Left ventricle myocardium superior (tissue), 1 donor: ENCODE measurements at regions not wholly inside any gene's neighbourhood (a gene's known extent, or its start where the extent isn't known, plus 50 kb on each side); places are given as distances from the start of the nearest gene placed in this dataset.

Experiments
- ATAC-seq: fragments of 200-7000 bp; cut with Tn5 transposase; one replicate; pipeline ENCODE4 v1.9.1; 2020; ENCODE audit warnings: mild to moderate bottlenecking, moderate library complexity
- DNase-seq: peaks from one replicate; pipeline ENCODE4 v3.0.0-alpha.2; 2020
- intact Hi-C: fragments of 100-400 bp; cut with micrococcal nuclease; formaldehyde crosslinking; loops from one replicate; pipeline ENCODE4 v1.11.0; 2022
- donor health status: DM: no; HTN: yes; CAD: no; lungs with severe emphysema.

DNA sequence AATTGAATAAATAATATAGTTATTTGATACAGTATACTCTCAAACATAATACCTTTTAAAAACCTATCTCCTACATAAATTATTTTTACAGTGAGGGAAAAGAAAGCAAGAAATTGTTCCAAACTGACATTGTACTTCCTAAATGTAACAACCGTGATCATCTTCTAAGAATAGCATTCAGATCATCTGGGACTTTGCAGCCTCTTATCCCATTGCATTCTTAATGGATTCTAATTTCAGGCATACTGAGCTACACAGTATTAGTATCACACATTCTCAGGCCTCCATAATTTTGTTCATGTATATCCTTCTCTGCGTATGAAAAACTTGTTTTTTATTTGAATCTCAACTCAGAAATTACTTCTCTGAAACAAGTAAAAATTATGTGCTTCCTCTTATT lies 1134.7 kb upstream of the CDH2 start:
- peak; percentile 44 for ATAC-seq
- intact Hi-C loops = no loop called here
- DNase-seq = no peak

DNA sequence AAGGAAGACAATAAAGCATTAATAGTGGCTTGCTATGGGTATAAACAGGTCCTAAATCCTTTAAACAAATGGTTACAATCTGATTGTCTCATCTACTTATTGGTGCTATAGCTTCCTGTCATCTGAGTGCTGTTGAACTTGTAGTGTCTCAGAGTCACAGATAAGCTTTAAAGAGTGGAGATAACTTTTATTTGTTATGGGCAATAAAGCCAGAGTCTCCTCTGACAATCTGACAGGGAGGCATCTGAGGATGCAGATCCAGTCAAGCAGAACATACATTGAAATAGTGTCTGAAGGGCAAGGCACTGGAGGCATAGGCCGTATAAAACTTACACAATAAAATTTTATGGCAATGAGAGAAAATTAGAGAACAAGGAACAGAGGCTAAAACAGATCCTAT lies 1132.4 kb upstream of the CDH2 start:
- no peak for ATAC-seq
- DNase-seq = no peak
- intact Hi-C loops = no loop called here

DNA sequence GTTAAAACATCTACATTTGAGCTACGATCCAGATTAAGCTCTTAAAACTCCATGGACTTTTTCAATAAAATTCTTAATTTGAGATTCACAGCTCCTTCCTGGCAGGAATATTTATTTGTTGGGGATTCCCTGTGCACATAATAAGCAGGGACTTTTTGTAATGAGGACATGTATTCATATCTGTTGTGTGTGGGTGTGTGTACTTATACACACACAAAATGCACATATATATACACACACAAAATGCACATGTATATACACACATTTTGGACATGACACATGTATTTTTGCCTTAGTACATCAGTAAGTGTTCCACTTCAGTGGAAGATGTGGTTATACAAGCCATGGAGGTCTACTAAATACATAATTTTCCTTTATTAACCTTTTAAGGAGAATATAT lies 1131.1 kb upstream of the CDH2 start:
- intact Hi-C loops = no loop called here
- no peak for DNase-seq
- no peak for ATAC-seq

DNA sequence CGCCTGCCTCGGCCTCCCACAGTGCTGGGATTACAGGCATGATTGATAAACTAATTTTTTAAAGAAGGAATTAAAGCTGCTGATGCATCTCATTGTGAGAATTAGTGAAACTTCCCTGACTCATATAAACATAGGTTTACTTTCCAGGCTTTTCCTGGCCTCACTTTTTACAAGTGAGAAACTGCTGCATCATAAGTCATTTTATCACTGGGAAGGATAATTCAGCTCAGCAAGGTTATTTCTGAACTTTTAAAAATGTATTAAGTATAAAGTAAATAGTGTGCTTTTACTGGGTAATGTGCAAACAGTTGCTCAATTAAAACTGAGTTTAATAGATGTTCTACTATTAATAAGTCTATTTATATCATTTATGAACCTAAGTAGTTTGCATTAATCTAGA lies 1130.3 kb upstream of the CDH2 start:
- no peak for DNase-seq
- ATAC-seq = no peak
- intact Hi-C loops = no loop called here

DNA sequence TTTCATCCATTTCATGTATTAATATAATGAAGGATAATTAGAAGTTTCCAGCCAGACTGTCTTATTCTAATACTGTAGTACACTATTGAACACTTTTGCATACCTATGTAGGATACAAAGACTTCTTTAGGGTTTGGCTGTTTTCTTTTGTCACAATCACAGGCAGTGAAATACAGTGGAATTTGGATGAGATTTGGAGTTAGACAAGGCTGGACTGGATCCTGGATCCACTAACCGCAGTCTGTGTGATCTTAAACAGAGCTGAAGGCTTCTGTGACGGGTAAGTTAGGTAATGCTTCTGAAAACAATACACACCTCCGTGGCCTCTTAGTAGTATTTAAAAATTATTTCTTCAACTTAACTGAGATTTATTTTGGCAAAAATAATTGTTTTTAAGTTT lies 1128.6 kb upstream of the CDH2 start:
- intact Hi-C loops = no loop called here
- ATAC-seq = no peak
- DNase-seq = no peak

DNA sequence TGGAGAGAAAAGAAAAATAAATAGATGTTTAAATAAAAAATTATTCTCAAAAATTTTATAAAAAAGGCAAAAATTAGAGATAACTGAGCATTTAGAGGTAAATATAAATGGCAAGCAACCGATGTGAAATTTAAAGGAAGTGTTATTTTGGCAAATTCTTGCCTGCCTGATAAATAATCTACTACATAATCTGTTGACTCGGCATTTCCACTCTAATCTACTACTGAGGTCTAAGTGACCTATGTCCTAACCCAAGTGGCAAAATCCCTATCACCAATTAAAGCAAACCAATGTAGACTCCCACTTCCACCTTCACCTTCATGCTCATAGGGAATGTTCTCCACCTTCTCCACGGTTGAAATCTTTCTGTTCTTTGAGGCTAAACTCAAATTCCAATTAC lies 1124.1 kb upstream of the CDH2 start:
- ATAC-seq (no peak), DNase-seq (no peak)
- intact Hi-C loops = no loop called here

DNA sequence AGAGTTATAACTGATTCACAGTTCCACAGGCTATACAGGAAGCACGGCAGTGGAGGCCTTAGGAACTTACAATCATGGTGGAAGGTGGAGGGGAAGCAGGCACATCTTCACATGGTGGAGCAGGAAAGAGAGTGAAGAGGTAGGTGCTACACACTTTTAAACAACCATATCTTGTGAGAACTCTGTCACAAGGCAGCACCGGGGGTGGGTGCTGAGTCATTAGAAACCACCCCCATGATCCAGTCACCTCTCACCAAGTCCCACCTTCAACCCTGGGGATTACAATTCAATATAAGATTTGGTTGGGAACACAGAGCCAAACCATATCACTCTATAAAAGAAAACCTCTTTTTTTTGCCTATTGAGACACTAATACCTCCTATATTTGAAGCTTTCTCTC lies 1108.5 kb upstream of the CDH2 start:
- intact Hi-C loops = no loop called here
- no peak for ATAC-seq
- DNase-seq = no peak

DNA sequence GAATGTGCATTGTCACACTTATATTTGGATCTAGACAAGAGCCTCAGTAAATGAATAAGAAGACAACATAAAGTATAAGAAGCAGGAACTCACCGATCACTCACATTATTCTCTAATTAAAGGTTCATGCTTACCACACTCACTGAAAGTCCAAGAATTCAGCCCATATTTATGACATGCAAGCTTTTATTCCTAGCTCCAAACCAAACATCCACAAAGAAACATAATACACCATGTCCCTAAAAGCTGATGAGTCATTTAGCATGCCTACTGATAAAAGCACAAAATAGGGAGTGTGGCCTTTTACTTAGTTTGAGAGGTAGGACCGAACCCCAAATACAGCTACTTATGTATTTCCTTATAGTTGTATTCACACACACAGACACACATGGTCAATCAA lies 1094.6 kb upstream of the CDH2 start:
- no peak for ATAC-seq
- DNase-seq = no peak
- intact Hi-C loops = loop anchor here (5.0 kb wide), 1 partner anchor 899 kb away; no protein-coding TSS in a partner anchor

DNA sequence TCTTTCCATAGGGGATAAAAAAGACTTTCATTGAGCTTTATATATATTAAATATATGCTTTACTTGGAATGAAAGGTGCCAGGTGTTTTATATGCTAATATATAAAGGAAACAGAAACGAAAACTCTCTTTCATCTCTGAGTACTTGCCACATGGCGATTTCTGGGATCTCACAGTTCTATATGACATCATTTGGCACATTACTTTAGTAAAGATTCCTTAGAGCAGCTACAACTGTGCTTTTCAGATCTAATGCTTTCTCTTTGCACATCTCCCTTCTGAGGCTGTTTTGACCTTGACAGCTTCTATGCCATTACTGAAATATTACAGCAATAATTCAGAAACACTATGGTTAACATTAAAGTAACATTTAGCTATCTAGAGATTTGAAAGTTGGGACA lies 1082.9 kb upstream of the CDH2 start:
- intact Hi-C loops = no loop called here
- ATAC-seq = no peak

DNA sequence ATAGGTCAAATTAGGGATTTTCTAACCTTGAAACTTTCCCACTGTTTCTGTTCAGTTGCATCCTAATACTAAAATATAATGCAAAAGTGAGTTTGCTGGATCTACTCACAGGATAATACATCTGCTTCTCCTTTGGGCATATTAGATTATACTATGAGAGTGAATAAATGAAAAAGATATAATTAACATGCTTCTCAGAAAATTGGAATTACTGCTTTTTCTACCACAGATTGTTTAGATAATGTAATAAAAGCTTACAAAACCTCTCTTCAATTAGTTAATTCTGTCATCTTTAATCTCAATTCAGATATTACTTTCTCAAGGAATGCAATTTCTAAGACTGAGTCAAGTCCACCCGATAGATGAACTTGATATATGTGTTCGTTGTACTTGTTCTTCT lies 1077.2 kb upstream of the CDH2 start:
- intact Hi-C loops = no loop called here
- no peak for ATAC-seq
- DNase-seq = no peak

More for the DNA sequence above, 1082.9 kb upstream of the CDH2 start:
- no peak for DNase-seq

DNA sequence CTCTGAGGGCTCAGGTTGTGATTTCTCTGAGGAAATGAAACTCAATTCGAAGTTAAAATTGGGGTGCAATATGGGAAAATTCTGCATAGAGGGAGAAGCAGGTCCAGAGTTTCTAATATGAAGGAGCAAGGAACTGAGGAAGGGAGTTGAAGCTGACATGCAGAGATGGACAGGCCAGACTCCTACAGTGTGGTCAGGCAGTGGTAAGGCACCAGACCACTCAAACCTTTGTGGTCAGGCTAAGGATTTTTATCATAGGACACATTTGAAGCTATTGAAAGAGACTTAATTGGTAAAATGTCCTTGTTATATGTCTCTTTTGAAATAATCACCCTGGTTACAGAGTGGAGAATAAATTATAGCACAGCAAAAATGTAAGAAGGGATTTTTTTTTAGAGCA lies 1074.8 kb upstream of the CDH2 start:
- ATAC-seq (no peak), DNase-seq (no peak)
- intact Hi-C loops = no loop called here

DNA sequence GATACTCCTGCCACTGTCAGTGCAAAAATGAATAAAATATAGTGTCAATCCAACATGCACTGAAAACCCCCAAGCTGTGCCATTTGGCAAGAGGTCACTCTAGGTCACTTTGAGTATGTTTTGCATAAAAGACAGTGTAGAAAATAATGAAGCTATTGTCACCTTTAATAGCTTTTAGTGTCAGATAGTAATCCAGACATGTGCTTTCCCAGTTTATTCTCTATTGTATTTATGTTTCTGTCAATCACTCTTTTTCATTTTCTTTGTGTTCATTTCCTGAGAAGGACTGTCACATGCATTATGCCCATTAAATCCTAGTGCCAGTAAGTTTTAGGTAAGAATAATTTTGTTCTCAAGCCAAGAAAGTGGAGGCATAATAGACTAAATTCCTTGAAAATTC lies 1073.9 kb upstream of the CDH2 start:
- DNase-seq (no peak), ATAC-seq (no peak)
- intact Hi-C loops = no loop called here

DNA sequence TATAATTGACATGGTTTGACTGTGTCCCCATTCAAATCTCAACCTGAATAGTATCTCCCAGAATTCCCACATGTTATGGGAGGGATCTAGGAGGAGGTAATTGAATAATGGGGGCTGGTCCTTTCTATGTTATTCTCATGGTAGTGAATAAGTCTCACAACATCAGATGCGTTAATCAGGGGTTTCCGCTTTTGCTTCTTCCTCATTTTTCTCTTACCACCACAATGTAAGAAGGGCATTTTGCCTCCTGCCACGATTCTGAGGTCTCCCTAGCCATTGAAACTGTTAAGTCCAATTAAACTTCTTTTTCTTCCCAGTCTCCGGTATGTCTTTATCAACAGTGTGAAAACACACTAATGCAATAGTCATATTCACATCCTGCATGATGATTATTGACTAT lies 1073.3 kb upstream of the CDH2 start:
- intact Hi-C loops = no loop called here
- no peak for DNase-seq
- ATAC-seq = no peak

DNA sequence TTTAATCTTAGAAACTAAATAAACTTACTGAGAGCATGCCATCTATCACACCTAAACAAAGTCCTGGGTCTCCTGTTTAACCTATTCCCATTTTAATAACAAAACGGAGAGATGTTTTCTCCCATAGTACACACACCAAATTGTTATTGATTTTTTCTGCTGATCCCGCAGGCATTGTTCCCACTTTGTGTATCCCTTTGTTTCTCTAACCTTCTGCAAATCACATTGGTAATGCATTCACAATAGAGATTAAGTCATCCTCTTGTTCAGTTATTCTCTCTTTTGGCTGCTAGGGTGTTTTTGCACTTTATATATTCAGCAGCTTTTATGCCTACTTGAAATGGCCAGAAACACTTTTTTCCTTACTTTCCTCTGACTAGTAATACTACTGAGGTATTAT lies 1071.9 kb upstream of the CDH2 start:
- DNase-seq = no peak
- intact Hi-C loops = no loop called here
- ATAC-seq = no peak

DNA sequence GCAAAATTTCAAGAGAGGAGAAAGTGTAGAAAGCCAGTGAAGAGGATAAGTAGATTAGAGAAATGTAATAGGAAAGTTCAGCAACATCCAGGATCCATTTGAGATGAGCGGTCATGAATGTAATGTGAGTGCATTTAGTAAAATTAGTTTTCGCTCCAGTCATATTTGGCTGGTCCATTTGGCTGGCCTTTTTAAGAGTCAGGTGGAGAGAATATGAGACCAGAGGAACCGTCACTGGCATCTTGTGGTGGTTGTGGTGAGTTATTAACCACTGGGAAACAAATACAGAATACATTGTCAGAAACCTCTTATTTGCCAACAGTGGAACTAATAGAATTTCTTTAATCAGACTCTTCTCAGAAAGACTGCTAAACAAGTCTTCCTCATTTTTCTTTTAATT lies 1064.3 kb upstream of the CDH2 start:
- DNase-seq (no peak), ATAC-seq (no peak)
- intact Hi-C loops = no loop called here

DNA sequence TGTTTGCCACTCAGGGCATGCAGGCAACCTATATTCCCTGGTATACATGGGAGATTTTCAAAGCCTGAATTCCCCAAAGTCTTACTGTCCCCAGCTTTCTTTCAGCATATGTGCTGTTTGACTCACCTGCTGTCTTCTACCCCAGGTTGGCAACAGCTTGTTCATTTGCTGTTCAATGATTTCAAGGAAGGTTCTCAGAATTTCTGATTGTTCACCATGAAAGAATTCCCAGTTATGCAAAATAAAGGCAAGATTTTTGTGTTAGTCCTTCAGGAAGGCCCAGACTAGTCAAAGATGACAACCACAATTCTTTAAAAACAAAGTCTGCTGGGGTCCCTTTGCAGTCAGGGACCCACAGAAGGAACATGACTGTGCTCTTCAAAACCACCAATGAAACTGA lies 1057.8 kb upstream of the CDH2 start:
- DNase-seq (no peak), ATAC-seq (no peak)
- intact Hi-C loops = no loop called here

DNA sequence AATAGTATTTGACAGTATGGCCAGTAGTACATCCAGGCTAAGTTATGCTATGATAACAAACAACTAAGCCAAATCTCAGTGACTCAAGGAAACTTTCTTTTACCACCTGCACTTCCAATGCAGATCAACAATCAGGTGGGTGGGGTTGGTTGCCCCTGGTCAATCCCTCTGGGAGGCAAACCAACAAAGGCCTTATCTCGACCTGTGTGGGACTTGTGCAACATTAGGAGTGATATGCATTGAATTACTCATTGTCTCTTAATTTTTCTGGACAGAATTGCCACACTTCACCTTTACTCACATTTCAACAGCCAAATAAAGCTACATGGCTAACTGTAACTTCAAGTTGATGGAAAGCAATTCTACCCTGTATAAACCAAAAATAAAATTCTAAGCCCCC lies 1049.3 kb upstream of the CDH2 start:
- no peak for ATAC-seq
- intact Hi-C loops = no loop called here
- no peak for DNase-seq

DNA sequence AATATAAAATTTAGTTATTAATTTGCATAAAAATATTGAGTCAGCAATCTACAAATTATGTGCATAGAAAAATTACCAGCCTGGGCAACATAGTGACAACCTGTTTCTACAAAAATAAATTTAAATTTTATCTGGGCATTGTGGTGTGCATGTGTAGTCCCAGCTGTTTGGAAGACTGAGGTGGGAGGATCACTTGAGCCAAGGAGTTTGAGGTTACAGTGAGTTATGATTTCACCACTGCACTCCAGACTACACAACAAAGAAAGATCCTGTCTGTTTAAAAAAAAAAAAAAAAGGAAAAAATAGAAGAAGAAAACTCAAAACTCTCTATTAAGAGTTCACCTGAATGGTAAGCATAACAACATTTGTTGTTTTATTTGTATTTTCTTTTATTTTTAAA lies 1048.4 kb upstream of the CDH2 start:
- intact Hi-C loops = no loop called here
- ATAC-seq (no peak), DNase-seq (no peak)

DNA sequence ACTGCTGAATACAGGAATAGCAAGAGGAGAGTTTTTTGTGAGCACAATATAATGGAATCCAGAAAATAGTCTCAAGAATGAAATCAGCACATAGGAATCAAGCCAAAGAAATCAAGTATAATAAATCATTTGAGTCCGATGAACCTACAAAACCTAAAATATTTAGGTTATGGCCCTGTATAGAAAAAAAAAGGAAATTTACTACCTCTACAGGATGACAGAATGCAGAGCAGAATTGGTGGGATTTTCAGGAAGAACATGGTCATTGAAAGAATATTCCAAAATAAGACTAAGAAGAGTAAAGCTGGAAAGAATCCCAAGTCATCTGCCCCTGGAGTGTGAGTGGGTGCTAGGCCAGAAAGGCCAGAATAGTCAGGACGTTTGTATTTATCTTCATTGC lies 1041.2 kb upstream of the CDH2 start:
- ATAC-seq (no peak), DNase-seq (no peak)
- intact Hi-C loops = no loop called here

DNA sequence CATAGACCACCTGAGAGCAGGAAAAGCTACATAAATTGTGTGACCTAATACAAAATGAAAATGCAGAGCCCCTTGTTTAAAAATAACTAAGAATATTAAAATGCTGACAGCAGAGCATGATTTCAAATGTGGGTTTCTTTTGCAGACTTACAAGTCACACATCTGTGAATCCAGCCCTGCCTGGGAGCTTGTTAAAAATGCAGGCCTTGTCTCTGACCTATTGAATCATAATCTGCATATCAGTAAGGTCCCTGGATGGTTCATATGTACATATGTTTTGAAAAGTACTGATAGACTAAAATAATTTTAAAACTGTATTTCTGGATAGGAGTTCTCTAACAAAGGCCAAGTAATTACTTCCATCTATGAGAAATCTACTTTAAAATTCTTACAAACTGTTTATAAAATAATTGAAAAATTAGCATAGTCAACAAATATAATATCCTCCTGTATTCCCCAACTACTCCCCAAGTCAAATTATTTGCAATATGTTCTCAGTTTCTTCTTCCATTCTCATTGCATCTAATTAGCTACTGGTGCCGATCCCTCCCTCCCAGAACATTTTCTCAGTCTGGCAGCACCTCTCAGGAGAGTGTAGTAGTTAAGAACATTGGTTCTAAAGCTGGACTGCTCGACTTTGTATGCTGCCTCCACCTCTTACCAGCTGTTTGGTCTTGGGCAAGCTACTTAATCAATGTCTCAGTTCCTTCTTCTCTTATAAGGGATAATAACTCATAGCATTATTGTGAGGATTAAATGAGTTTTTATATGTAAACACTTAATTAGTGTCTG lies 1040.4 kb upstream of the CDH2 start:
- ATAC-seq = no peak
- no peak for DNase-seq

DNA sequence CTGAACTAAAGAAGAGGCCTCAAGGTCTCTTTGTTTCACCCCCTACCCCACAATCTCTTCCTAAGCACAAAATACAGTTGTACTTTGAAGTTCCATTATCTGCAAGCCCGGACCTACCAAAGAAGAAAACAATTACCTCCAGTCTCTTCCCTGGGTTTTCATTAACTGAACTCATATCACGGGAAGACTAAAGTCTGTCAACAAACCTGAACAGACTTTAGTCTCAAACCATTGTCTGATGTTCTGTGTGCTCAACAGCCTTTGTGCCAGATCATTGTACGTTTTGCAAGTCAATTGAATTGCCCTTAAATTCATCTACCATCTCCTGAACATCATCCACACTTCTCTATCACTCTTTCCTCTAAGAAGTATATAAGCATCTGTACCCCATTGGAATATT lies 1021.9 kb upstream of the CDH2 start:
- ATAC-seq = no peak
- DNase-seq = no peak
- intact Hi-C loops = no loop called here

More for the DNA sequence above, 1040.4 kb upstream of the CDH2 start:
- intact Hi-C loops = no loop called here

DNA sequence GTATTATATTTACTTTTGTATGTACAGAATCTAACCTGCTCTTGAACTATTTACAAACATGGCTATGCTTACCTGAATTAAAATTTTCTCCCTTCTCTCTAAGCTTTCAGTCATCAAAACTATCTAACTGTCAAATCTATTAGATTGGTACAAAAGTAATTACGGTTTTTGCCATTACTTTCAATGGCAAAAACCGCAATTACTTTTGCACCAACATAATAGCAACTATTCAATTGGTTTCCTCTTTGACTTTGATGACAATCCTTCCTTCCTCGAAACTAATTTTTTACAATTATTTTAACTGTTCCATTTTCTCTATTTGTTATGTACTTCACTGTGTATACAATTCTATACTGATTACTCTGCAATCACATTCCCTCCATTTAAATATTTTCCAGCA lies 1019.4 kb upstream of the CDH2 start:
- no peak for DNase-seq
- intact Hi-C loops = no loop called here
- no peak for ATAC-seq
